Right lobe of liver (tissue), 4 donors: ENCODE measurements at regions not wholly inside any gene's neighbourhood (a gene's known extent, or its start where the extent isn't known, plus 50 kb on each side); places are given as distances from the start of the nearest gene placed in this dataset.

Source experiments
- CTCF ChIP-seq, 4 donors: fragments of 200-600 bp in 3 of 4; fragments of 450-650 bp in 1 of 4; IDR thresholded peaks; one replicate each; pipeline versions ENCODE4 v1.5.1 to v1.8.0; 2016 to 2022; ENCODE audit warnings: antibody characterized with exemption in 4 of 4, mild to moderate bottlenecking in 2 of 4
- POLR2A ChIP-seq: fragments of 450-650 bp; IDR thresholded peaks from one replicate; pipeline ENCODE4 v1.6.1; 2017; ENCODE audit warnings: antibody characterized with exemption, mild to moderate bottlenecking
- donor health status: DM: no; HTN: no; CAD: no.
- donor health status: DM: no; HTN: no; CAD: no.
- donor health status: DM: no; HTN: yes; CAD: no.

- TF ChIP-seq CTCF (IDR thresholded peaks at IDR 0.05) (no peak), POLR2A (no peak)
Measured at GRCh38 chr1:164969253-164969652, 387.3 kb downstream of the LMX1A start.
